Vagina (tissue), 2 donors: ENCODE measurements at regions not wholly inside any gene's neighbourhood (a gene's known extent, or its start where the extent isn't known, plus 50 kb on each side); places are given as distances from the start of the nearest gene placed in this dataset.

ENCODE experiments used
- CTCF ChIP-seq, 3 experiments: fragments of 450-650 bp in 2 of 3; fragments of 200-600 bp in 1 of 3; sonication (generic) in 1 of 3; IDR thresholded peaks; one replicate each; pipeline ENCODE4 v1.5.1; 2017 to 2019; ENCODE audit warnings: antibody characterized with exemption in 3 of 3, mild to moderate bottlenecking in 2 of 3, moderate library complexity in 2 of 3
- POLR2A ChIP-seq, 2 donors: fragments of 450-650 bp; IDR thresholded peaks; one replicate each; pipeline ENCODE4 v1.6.1; 2017; ENCODE audit warnings: antibody characterized with exemption in 2 of 2, mild to moderate bottlenecking in 2 of 2, moderate library complexity in 2 of 2

- TF ChIP-seq CTCF (IDR thresholded peaks at IDR 0.05) (no peak), POLR2A (IDR thresholded peaks at IDR 0.05) (no peak)
Observed at GRCh38 chr6:43877036-43877435, 107.0 kb downstream of the VEGFA start.
